Fibroblast of the aortic adventitia (primary cell): ENCODE measurements at regions not wholly inside any gene's neighbourhood (a gene's known extent, or its start where the extent isn't known, plus 50 kb on each side); places are given as distances from the start of the nearest gene placed in this dataset.
"Not testable (repeated sequence)": the region's sequence is repeated elsewhere in the genome, so short reads cannot be mapped to it uniquely, and the experiment has no call there.

ENCODE experiments used
- DNase-seq: peaks from one replicate; pipeline ENCODE4 v3.0.0-alpha.2; 2010; ENCODE audit warnings: low read depth
- H3K4me3 ChIP-seq: 2 replicates; pipeline ENCODE4 v1.5.1; 2011; ENCODE audit warnings: low read depth, mild to moderate bottlenecking, control low read depth, low read length, moderate library complexity
- TF ChIP-seq, protein P1 (sequence below): IDR thresholded peaks from 2 replicates; pipeline ENCODE4 v1.5.1; 2011; ENCODE audit warnings: mild to moderate bottlenecking, low read length, control low read depth, inconsistent platforms; ENCODE audit not compliant: insufficient read depth

DNA sequence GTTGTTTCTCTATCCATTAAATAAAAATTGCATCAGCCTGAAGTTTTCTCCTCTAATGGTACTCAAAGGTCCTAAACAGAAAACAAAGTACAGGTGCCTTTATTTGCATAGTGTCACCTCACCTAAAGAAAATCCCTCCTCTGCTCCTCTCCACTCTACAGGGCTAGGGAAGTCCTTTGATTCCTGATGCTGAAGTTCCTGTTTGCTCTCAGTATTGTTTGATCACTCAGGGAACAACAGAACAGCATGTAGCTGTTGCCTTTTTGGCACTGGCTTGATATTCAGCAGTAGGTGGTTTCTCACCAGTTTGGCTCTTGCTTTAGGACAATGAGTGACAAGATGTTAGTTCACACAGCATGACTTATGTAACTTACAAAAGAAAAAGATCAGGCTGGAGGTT lies 156.2 kb upstream of the SLC7A11 start:
- DNase-seq: peak; percentile 8
- TF ChIP-seq, protein P1, sequence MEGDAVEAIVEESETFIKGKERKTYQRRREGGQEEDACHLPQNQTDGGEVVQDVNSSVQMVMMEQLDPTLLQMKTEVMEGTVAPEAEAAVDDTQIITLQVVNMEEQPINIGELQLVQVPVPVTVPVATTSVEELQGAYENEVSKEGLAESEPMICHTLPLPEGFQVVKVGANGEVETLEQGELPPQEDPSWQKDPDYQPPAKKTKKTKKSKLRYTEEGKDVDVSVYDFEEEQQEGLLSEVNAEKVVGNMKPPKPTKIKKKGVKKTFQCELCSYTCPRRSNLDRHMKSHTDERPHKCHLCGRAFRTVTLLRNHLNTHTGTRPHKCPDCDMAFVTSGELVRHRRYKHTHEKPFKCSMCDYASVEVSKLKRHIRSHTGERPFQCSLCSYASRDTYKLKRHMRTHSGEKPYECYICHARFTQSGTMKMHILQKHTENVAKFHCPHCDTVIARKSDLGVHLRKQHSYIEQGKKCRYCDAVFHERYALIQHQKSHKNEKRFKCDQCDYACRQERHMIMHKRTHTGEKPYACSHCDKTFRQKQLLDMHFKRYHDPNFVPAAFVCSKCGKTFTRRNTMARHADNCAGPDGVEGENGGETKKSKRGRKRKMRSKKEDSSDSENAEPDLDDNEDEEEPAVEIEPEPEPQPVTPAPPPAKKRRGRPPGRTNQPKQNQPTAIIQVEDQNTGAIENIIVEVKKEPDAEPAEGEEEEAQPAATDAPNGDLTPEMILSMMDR: no peak
- no peak overlapping the region for H3K4me3 ChIP-seq

DNA sequence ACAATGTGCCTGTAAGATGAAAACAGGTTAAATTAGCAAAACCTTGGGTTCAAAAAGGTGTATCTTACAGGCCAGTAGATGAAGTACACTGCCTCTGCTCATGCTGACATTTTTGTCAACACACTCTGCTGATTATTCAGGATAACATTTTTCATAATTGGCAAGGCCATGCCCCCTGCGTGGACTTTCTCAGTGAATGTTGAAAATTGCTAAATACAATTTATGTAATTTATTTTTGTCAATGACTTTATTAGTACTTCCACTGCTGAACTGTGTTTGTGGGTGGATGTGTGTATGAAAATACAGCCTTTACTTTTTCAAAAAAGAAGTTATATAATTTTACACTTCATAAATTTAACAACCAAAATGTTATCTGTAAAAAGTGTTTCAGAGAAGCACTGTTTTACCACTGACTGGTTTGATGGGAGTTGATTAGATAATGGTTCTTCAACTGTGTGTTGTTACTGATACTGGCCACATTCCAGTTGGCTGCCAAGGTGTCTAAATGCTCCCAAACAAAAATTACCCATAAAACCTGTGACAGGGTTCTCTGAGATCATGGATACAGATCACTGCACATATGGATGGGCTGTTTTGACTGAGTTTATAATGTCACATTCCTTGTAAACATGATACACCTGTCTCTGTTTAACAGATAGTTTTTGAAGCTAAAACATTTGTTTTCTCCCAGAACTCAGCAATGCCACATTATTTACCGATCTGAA lies 151.9 kb upstream of the SLC7A11 start:
- no peak overlapping the region for H3K4me3 ChIP-seq
- TF ChIP-seq, protein P1: no peak
- DNase-seq: no peak

DNA sequence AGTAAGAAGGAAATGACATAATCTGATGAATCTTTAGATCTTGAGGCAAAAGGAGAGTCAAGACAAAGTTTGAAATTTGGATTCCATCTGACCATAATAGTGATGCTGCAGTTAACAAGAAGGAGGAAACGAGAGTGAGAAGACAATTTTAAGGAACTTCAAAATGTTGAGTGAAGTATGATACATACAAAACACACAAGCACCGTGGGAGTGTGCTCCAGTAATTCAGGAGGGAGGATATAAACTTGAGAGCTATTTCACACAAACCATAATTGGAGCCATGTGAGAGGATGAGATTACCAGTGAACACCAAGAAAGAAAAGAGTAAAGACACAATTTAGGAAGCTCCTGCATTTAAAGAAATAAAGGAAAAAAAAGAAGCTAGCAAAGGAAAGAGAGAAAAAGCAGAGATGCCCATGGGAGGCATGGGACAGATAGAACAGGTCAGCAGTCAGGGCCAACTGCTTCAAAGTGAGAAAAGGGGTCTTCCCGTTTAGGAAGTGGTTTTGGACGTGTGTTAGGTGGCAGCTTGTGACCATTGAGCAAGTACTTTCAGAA lies 150.7 kb upstream of the SLC7A11 start:
- DNase-seq: no peak
- no peak overlapping the region for H3K4me3 ChIP-seq
- TF ChIP-seq, protein P1: no peak

DNA sequence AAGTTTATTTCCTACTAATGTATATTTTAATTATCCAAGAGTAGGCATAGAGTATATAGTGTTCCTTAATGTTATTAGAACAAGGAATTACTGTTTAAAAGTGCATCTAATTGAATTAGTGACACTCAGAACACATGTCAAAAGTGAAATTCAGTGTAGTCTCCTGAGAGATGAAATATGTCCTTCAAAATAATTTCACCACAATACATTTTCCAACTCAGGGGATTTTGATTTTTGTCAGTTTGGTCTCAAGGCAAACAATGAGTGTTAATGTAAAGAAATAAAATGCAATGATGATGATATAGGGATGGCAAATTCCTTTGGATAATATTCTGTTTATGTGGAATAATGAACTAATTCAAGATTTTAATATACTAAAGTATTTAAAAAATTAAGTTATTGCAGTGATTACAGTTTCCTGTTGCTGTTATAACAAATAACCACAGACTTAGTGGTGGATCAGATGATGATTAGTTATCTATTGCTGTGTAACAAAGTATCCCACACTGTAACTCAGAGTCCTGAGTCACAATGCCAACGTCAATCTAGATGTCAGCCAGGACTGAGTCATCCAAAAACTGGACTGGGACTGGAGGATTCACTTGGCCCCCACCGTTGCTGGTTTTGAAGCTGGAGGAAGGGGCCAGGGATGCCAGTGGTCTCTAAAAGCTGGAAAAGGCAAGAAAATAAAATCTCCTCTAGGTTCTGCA lies 148.0 kb upstream of the SLC7A11 start:
- TF ChIP-seq, protein P1: no peak
- no peak overlapping the region for H3K4me3 ChIP-seq
- DNase-seq: peak; percentile 18

DNA sequence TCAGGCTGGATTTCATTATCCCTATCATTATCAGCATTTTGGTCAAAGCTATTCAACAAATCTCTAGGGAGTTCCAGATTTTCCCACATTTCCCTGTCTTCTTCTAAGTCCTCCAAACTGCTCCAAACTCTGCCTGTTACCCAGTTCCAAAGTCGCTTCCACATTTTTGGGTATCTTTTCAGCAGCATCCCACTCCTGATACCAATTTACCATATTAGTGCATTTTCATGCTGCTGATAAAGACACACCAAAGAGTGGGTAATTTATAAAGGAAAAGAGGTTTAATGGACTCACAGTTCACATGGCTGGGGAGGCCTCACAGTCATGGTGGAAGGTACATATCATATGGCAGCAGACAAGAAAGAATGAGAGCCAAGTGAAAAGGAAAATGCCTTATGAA lies 132.8 kb upstream of the SLC7A11 start:
- H3K4me3 ChIP-seq: no peak overlapping the region

DNA sequence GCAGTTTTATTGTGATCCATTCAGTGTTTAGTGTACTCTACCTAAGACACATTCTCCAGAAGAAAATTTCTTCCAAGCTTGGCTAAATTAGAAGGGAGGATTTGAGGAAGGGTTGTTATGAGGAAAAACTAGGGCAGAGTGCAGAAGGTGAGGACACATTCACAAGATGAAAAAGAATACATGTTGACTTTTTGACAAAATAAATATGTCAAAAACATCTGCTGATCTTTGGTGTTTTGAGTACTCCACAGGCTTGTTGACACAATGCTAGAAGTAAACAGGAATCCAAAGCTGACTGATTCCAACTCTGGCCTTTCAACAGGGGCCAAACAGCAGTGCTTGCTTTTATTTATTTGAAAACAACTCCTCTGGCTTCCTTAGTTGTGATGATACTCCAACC lies 125.8 kb upstream of the SLC7A11 start:
- no peak overlapping the region for H3K4me3 ChIP-seq
- TF ChIP-seq, protein P1: no peak
- no peak for DNase-seq

More for the DNA sequence above, 132.8 kb upstream of the SLC7A11 start:
- TF ChIP-seq, protein P1: no peak
- no peak for DNase-seq

DNA sequence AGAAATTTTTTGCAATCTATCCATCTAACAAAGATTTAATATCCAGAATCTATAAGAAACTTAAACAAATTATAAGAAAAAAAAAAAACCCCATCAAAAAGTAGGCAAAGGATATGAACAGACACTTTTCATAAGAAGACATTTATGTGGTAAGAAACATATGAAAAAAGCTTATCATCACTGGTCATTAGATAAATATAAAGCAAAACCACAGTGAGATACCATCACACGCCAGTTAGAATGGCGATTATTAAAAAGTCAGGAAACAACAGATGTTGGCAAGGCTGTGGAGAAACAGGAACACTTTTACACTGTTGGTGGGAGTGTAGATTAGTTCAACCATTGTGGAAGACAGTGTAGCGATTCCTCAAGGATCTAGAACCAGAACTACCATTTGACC lies 110.3 kb upstream of the SLC7A11 start:
- H3K4me3 ChIP-seq, DNase-seq: not testable (repeated sequence)
